ENCODE measurements at regions not wholly inside any gene's neighbourhood (a gene's known extent, or its start where the extent isn't known, plus 50 kb on each side); places are given as distances from the start of the nearest gene placed in this dataset.

- no peak for DNase-seq (ENCODE audit: low read depth)
- TF ChIP-seq CTCF (conservative IDR thresholded peaks at IDR 0.05; ENCODE audit: low read depth, low read length), result no peak
- H3K4me3 ChIP-seq (ENCODE audit: low read depth, low read length), result no peak overlapping the region
Measured at GRCh38 chr5:97635553-97635952, 452.5 kb upstream of the RIOK2 start.

- TF ChIP-seq CTCF (conservative IDR thresholded peaks at IDR 0.05; ENCODE audit: low read depth, low read length), result no peak
- DNase-seq (ENCODE audit: low read depth), result no peak
- no peak overlapping the region for H3K4me3 ChIP-seq (ENCODE audit: low read depth, low read length)
Measured at GRCh38 chr5:97636766-97637165, 453.7 kb upstream of the RIOK2 start.

- no peak overlapping the region for H3K4me3 ChIP-seq (ENCODE audit: low read depth, low read length)
- TF ChIP-seq CTCF (conservative IDR thresholded peaks at IDR 0.05; ENCODE audit: low read depth, low read length), result no peak
- DNase-seq (ENCODE audit: low read depth), result no peak
Measured at GRCh38 chr5:97641081-97641480, 458.0 kb upstream of the RIOK2 start.

GRCh38 chr5:97644206-97644605 is 461.2 kb upstream of the RIOK2 start:
- no peak overlapping the region for H3K4me3 ChIP-seq (ENCODE audit: low read depth, low read length)
- no peak for DNase-seq (ENCODE audit: low read depth)
- no peak for TF ChIP-seq CTCF (conservative IDR thresholded peaks at IDR 0.05; ENCODE audit: low read depth, low read length)

GRCh38 chr5:97644896-97645295 is 461.8 kb upstream of the RIOK2 start:
- no peak overlapping the region for H3K4me3 ChIP-seq (ENCODE audit: low read depth, low read length)
- no peak for DNase-seq (ENCODE audit: low read depth)
- no peak for TF ChIP-seq CTCF (conservative IDR thresholded peaks at IDR 0.05; ENCODE audit: low read depth, low read length)

- H3K4me3 ChIP-seq (ENCODE audit: low read depth, low read length), result no peak overlapping the region
- DNase-seq (ENCODE audit: low read depth), result no peak
- TF ChIP-seq CTCF (conservative IDR thresholded peaks at IDR 0.05; ENCODE audit: low read depth, low read length), result no peak
Measured at GRCh38 chr5:97657239-97657638, 474.2 kb upstream of the RIOK2 start.

- no peak for TF ChIP-seq CTCF (conservative IDR thresholded peaks at IDR 0.05; ENCODE audit: low read depth, low read length)
- H3K4me3 ChIP-seq (ENCODE audit: low read depth, low read length), result no peak overlapping the region
- no peak for DNase-seq (ENCODE audit: low read depth)
Measured at GRCh38 chr5:97658116-97658900, 475.3 kb upstream of the RIOK2 start.
